Epithelial cell of proximal tubule (primary cell): ENCODE measurements at regions not wholly inside any gene's neighbourhood (a gene's known extent, or its start where the extent isn't known, plus 50 kb on each side); places are given as distances from the start of the nearest gene placed in this dataset.
A peak's percentile ranks its signal among the peaks of the same experiment; 100 is the strongest.

ENCODE experiments used
- DNase-seq: peaks from one replicate; pipeline ENCODE4 v3.0.0-alpha.2; 2011; ENCODE audit warnings: low read depth
- H3K4me3 ChIP-seq: 2 replicates; pipeline ENCODE4 v1.5.1; 2011; ENCODE audit warnings: low read depth, mild to moderate bottlenecking, low read length
- CTCF ChIP-seq: conservative IDR thresholded peaks from 2 replicates; pipeline ENCODE4 v1.5.1; 2012; ENCODE audit warnings: low read depth, mild to moderate bottlenecking, low read length

- no peak for TF ChIP-seq CTCF
- DNase-seq, result no peak
- no peak overlapping the region for H3K4me3 ChIP-seq
These were observed 582.6 kb upstream of the TENM4 start for GRCh38 chr11:80023386-80023785.

- DNase-seq, result no peak
- no peak overlapping the region for H3K4me3 ChIP-seq
- TF ChIP-seq CTCF, result no peak
These were observed 569.7 kb upstream of the TENM4 start for GRCh38 chr11:80010536-80010935.

DNA sequence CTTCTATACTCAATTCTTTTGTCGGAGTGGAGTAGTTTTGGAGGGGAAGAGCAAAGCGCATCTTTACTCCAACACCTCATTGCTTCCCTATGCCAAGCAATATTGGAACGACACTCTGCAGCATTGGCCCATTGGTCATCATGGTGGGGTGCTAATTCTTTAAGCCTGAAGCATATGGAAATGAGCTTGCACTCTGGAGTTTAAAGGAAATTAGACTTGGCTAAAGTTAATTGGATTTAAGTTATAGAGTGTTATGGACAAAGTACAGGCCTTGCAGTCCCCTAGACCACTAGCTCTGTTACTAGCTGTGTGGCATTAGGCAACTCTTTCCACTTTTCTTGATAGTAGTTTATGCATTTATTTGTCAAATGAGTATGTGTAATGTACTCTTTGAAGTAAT lies 568.3 kb upstream of the TENM4 start:
- H3K4me3 ChIP-seq, result no peak overlapping the region
- no peak for TF ChIP-seq CTCF
- no peak for DNase-seq

DNA sequence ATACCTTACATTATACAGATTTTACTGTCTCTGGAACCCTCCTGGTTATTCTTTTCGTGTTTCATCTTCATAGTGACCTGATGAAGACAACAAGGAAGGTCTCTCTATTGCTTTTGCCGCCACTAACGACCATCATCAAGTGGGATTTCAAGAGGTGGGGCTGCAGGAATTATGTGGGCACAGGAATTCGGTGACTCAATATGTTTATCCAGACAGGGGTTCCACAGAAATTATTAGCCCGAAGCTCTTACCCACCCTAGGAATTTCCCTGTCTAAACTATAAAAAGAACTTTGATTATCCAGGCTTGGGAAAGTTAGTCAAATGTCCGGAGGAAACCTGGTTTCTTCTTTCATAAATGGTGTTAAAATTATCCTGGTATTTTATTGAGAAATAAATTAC lies 566.8 kb upstream of the TENM4 start:
- peak; percentile 22 for DNase-seq
- no peak for TF ChIP-seq CTCF
- H3K4me3 ChIP-seq, result no peak overlapping the region

DNA sequence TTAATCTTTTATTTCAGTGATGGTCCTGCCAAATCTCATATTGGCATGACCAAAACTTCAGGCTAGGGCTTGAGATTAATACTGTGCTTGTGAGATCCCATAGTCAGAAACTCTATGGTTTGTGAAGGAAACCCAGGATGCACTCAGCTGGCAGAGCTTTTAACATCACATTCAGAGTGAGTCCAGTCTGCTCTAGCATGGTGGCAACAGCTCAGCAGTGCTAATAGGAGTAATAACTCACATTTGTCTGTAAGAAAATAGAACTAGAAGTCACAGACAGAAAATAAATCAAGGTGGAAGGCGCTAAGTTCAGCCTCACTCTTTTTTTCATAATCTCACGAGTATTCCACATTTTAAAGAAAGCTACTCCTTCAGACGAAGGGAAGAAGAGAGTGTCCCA lies 549.3 kb upstream of the TENM4 start:
- no peak overlapping the region for H3K4me3 ChIP-seq
- DNase-seq, result no peak
- no peak for TF ChIP-seq CTCF

DNA sequence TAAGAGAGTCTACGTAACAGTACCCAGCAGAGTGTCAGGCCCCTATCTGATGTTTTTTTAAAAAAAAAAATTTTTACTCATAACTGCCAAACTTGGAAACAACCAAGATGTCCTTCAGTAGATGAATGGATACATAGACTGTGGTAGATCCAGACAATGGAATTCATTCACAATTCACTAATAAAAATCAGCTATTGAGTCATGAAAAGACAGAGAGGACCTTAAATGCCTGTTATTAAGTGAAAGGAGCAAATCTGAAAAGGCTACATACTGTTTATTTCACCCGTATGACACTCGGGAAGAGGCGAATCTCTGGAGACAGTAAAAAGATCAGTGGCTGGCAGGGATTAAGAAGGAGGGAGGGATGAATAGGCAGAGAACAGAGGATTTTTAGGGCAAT lies 541.4 kb upstream of the TENM4 start:
- DNase-seq, result no peak
- H3K4me3 ChIP-seq, result no peak overlapping the region
- no peak for TF ChIP-seq CTCF

DNA sequence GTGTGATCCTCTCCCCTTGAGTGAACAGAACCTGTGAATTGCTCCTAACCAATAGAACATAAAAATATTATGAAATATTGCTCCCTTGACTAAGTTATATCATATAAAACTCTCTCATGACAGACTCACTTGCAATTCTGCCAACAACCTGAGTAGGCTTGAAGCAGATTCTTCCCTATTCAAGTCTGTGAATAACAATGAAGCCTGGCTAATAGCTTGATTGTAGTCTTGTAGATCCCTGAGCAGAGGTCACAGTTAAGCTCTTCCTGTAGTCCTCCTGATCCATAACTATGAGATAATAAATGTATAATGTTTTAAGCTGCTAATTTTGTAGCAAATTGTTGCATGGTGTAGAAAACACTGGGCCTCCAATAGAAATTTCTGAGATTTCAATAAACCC lies 540.1 kb upstream of the TENM4 start:
- no peak overlapping the region for H3K4me3 ChIP-seq
- TF ChIP-seq CTCF, result no peak
- DNase-seq, result no peak
